ENCODE measurements at regions not wholly inside any gene's neighbourhood (a gene's known extent, or its start where the extent isn't known, plus 50 kb on each side); places are given as distances from the start of the nearest gene placed in this dataset.
"Not testable (repeated sequence)": the region's sequence is repeated elsewhere in the genome, so short reads cannot be mapped to it uniquely, and the experiment has no call there.

GRCh38 chr4:189566271-189566670 lies 374.4 kb upstream of the FRG1 start:
- not testable (repeated sequence) for DNase-seq

GRCh38 chr4:189566900-189567299 lies 373.8 kb upstream of the FRG1 start:
- peak; percentile 16 for DNase-seq

- DNase-seq: not testable (repeated sequence)
These were observed 361.0 kb upstream of the FRG1 start for GRCh38 chr4:189579645-189580044.

GRCh38 chr4:189586908-189587632 lies 353.6 kb upstream of the FRG1 start:
- not testable (repeated sequence) for DNase-seq

- DNase-seq: not testable (repeated sequence)
These were observed 351.5 kb upstream of the FRG1 start for GRCh38 chr4:189589201-189589600.

- DNase-seq: no peak
These were observed 347.8 kb upstream of the FRG1 start for GRCh38 chr4:189592890-189593289.

GRCh38 chr4:189597341-189597740 lies 343.3 kb upstream of the FRG1 start:
- DNase-seq: no peak

- DNase-seq: no peak
These were observed 340.4 kb upstream of the FRG1 start for GRCh38 chr4:189600264-189600663.

- DNase-seq: no peak
These were observed 339.8 kb upstream of the FRG1 start for GRCh38 chr4:189600718-189601435.

GRCh38 chr4:189602827-189603226 lies 337.8 kb upstream of the FRG1 start:
- not testable (repeated sequence) for DNase-seq

- not testable (repeated sequence) for DNase-seq
These were observed 330.1 kb upstream of the FRG1 start for GRCh38 chr4:189610571-189610970.

- DNase-seq: no peak
These were observed 327.5 kb upstream of the FRG1 start for GRCh38 chr4:189613207-189613606.

- no peak for DNase-seq
These were observed 325.4 kb upstream of the FRG1 start for GRCh38 chr4:189615217-189615663.

- DNase-seq: not testable (repeated sequence)
These were observed 322.9 kb upstream of the FRG1 start for GRCh38 chr4:189617741-189618140.

GRCh38 chr4:189619441-189620250 lies 321.0 kb upstream of the FRG1 start:
- DNase-seq: not testable (repeated sequence)

- not testable (repeated sequence) for DNase-seq
These were observed 318.1 kb upstream of the FRG1 start for GRCh38 chr4:189622574-189622973.

- not testable (repeated sequence) for DNase-seq
These were observed 313.6 kb upstream of the FRG1 start for GRCh38 chr4:189627041-189627440.

GRCh38 chr4:189629733-189630132 lies 310.9 kb upstream of the FRG1 start:
- not testable (repeated sequence) for DNase-seq

GRCh38 chr4:189630913-189631567 lies 309.6 kb upstream of the FRG1 start:
- not testable (repeated sequence) for DNase-seq

- not testable (repeated sequence) for DNase-seq
These were observed 309.1 kb upstream of the FRG1 start for GRCh38 chr4:189631568-189631916.

- not testable (repeated sequence) for DNase-seq
These were observed 290.2 kb upstream of the FRG1 start for GRCh38 chr4:189650436-189650835.

- not testable (repeated sequence) for DNase-seq
These were observed 287.5 kb upstream of the FRG1 start for GRCh38 chr4:189653130-189653653.

- not testable (repeated sequence) for DNase-seq
These were observed 286.7 kb upstream of the FRG1 start for GRCh38 chr4:189653983-189654382.
